Cardiac muscle cell (in vitro differentiated cells and primary cell): ENCODE measurements at regions not wholly inside any gene's neighbourhood (a gene's known extent, or its start where the extent isn't known, plus 50 kb on each side); places are given as distances from the start of the nearest gene placed in this dataset.

Source experiments
- DNase-seq, 2 donors: peaks; one replicate each; pipeline versions ENCODE4 v3.0.0 to v3.0.0-alpha.2; 2010 to 2017; ENCODE audit warnings: low read depth in 1 of 2, low spot score in 1 of 2
- H3K27ac ChIP-seq: fragments of 200-600 bp; sonication (generic); 2 replicates; pipeline ENCODE4 v1.5.1; 2016
- H3K27me3 ChIP-seq: fragments of 200-600 bp; sonication (generic); 2 replicates; pipeline ENCODE4 v1.6.0; 2016; ENCODE audit warnings: control low read depth
- H3K36me3 ChIP-seq: fragments of 200-600 bp; sonication (generic); 2 replicates; pipeline ENCODE4 v1.5.1; 2016; ENCODE audit warnings: control low read depth
- H3K4me1 ChIP-seq: fragments of 200-600 bp; sonication (generic); 2 replicates; pipeline ENCODE4 v1.8.1; 2017; ENCODE audit warnings: low read depth, mild to moderate bottlenecking, mixed run types
- H3K4me3 ChIP-seq: fragments of 200-600 bp; sonication (generic); 2 replicates; pipeline ENCODE4 v1.5.1; 2016; ENCODE audit warnings: mild to moderate bottlenecking
- H3K9me3 ChIP-seq: fragments of 200-600 bp; sonication (generic); 2 replicates; pipeline ENCODE4 v1.5.1; 2017; ENCODE audit warnings: low read depth, mild to moderate bottlenecking, control low read depth
- TF ChIP-seq, protein P1 (sequence below): IDR thresholded peaks from 2 replicates; pipeline ENCODE4 v1.5.1; 2012; ENCODE audit warnings: low read depth, mild to moderate bottlenecking, low read length

DNA sequence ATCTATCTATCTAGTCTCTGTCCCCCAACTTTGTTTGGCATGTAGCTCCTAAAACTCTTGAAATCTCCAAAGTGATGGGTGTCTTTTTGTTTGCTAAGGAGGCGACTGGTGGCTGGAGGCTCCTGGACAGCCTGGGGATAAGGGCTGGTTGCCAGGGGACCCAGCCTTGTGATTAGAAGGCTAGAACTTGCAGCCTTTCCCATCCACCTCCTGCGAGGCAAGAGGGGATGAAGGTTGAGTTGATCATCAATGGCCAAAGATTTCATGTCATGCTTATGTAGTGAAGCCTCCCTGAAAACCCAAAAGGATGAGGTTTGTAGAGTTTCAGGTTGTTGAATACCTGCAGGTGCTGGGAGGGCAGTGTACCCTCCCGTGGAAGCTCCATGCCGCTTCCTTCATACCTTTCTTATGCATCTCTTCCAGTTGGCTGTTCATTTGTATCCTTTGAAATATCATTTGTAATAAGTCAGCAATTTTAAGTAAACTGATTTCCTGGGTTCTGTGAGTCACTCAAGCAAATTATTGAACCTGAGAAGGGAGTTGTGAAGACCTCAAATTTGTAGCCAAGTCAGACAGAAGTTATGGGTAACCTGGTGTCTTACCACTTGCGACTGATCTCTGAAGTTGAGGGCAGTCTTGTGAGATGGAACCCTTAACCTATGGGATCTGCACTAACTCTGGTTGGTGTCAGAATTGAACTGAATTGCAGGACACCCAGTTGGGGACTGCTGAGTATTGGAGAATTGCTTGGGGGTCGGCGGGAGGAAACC is 202.4 kb downstream of the SEC14L1 start:
- no peaks in the 10 kb centered on the region for H3K36me3 ChIP-seq
- no peak overlapping the region for H3K27ac ChIP-seq
- no peaks in the 10 kb centered on the region for H3K4me1 ChIP-seq
- H3K27me3 ChIP-seq = no peaks in the 10 kb centered on the region
- TF ChIP-seq, protein P1, sequence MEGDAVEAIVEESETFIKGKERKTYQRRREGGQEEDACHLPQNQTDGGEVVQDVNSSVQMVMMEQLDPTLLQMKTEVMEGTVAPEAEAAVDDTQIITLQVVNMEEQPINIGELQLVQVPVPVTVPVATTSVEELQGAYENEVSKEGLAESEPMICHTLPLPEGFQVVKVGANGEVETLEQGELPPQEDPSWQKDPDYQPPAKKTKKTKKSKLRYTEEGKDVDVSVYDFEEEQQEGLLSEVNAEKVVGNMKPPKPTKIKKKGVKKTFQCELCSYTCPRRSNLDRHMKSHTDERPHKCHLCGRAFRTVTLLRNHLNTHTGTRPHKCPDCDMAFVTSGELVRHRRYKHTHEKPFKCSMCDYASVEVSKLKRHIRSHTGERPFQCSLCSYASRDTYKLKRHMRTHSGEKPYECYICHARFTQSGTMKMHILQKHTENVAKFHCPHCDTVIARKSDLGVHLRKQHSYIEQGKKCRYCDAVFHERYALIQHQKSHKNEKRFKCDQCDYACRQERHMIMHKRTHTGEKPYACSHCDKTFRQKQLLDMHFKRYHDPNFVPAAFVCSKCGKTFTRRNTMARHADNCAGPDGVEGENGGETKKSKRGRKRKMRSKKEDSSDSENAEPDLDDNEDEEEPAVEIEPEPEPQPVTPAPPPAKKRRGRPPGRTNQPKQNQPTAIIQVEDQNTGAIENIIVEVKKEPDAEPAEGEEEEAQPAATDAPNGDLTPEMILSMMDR = no peak
- no peak for DNase-seq
- H3K4me3 ChIP-seq = no peak overlapping the region
- H3K9me3 ChIP-seq = no peaks in the 10 kb centered on the region

GRCh38 chr17:77344038-77344437 is 203.3 kb downstream of the SEC14L1 start:
- Histone ChIP-seq H3K27me3 (no peaks in the 10 kb centered on the region), H3K36me3 (no peaks in the 10 kb centered on the region), H3K27ac (no peak overlapping the region), H3K4me1 (no peaks in the 10 kb centered on the region), H3K9me3 (no peaks in the 10 kb centered on the region), H3K4me3 (no peak overlapping the region)
- DNase-seq = no peak
- TF ChIP-seq, protein P1 = no peak

DNA sequence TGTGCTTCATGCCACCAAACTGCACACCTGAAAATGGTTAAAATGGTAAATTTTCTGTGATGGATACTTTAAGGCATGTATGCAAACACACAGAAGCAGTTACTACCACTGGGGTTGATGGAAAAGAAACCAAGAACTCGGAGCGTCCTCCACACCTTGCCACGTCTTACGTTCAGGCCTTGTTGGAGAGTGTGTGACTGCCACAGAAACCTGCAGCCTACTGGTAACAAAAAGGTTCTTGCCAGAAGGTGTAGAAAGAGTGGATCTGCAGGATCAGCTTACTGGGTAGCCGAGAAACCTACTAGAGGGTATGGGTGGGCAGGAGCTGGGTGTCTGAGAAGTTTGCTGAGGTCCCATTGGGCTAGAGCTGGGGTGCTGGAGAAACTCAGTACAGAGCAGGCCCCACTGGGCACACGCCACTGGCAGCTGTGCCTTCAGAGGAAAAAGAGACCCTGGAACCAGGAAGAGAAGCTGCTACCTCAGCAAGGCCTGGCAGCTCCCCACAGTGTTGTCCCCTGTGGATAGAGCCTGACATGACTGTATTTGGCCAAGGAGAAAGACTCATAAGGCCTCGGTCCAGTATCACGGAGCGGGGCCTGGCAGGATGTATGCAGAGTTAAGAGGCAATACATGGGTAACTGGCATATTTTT is 204.6 kb downstream of the SEC14L1 start:
- Histone ChIP-seq H3K4me3 (no peak overlapping the region), H3K36me3 (no peaks in the 10 kb centered on the region), H3K27ac (no peak overlapping the region), H3K9me3 (no peaks in the 10 kb centered on the region), H3K27me3 (no peaks in the 10 kb centered on the region), H3K4me1 (no peaks in the 10 kb centered on the region)
- DNase-seq = no peak
- TF ChIP-seq, protein P1 = no peak

DNA sequence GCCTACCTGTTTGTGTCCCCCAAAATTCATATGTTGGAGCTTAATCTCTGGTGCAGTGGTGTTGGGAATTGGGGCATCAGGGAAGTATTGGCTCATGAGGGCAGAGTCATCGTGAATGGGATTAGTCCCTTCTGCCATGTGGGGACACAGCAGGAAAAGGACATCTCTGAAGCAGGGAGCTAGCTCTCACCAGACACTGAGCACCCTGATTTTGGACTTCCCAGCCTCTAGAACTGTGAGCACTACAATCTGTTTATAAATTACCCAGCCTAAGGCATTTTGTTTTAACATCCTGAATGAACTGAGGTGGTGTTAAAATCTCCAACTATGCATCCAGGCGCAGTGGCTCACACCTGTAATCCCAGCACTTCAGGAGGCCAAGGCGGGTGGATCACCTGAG is 206.0 kb downstream of the SEC14L1 start:
- TF ChIP-seq, protein P1 = no peak
- no peaks in the 10 kb centered on the region for H3K9me3 ChIP-seq
- DNase-seq = no peak

GRCh38 chr17:77347544-77347943 is 206.8 kb downstream of the SEC14L1 start:
- Histone ChIP-seq H3K36me3 (no peaks in the 10 kb centered on the region), H3K27me3 (no peaks in the 10 kb centered on the region), H3K9me3 (no peaks in the 10 kb centered on the region), H3K4me3 (no peak overlapping the region), H3K27ac (no peak overlapping the region), H3K4me1 (peaks cover 9% of the 10 kb centered on the region)
- no peak for DNase-seq
- TF ChIP-seq, protein P1 = no peak

More for the DNA sequence above, 206.0 kb downstream of the SEC14L1 start:
- no peaks in the 10 kb centered on the region for H3K36me3 ChIP-seq
- no peaks in the 10 kb centered on the region for H3K27me3 ChIP-seq
- peaks cover 8% of the 10 kb centered on the region for H3K4me1 ChIP-seq
- no peak overlapping the region for H3K27ac ChIP-seq
- H3K4me3 ChIP-seq = no peak overlapping the region
